ENCODE measurements at regions not wholly inside any gene's neighbourhood (a gene's known extent, or its start where the extent isn't known, plus 50 kb on each side); places are given as distances from the start of the nearest gene placed in this dataset.

DNA sequence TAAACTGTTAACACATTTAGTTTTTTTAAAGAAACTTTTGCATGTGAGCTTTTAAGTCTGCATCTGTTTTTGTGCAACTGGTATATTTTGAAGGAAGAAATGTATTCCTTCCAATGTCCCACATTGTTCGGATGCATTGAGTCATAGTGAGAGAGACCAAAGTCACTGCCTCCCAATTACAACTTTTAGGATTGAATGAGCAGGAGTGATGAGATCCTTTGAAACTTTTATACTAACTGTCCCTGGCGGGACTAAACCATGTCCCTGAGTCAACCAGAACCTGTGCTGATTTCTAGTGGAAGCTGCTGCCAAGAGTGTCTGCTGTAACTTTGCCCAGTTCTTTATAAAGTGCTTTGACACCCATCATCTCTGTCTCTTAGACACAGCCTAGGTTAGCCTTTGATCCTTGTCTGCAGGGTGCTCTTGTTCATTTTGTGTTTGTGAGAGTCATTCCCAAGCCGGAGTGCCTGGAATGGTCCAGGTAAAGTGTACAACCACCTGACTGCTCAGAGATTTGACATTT is 122.7 kb downstream of the ZNF518B start:
- DNase-seq: no peak

GRCh38 chr4:10333942-10334341 is 123.3 kb downstream of the ZNF518B start:
- DNase-seq: no peak

GRCh38 chr4:10326075-10326474 is 131.2 kb downstream of the ZNF518B start:
- no peak for DNase-seq

DNA sequence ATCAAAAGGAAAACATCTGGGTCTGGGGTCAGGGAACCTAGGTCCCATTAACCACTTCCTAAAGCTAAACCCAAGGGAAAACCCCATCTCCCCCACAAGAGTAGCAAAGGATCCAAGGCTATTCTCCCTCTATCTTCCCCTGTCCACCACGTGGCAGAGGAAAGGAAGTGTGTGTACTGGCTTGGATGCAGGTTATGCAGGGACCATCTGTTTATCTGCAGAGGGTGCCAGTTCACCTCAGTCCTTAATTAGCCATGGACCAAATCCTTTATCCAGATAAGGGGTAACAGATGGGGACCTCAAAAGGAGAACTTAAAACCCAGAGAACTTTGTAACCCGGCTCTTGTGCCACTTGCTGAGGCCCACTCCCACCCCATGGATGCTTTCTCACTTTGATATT is 135.3 kb downstream of the ZNF518B start:
- no peak for DNase-seq

- DNase-seq: no peak
Measured at GRCh38 chr4:10320130-10320529, 137.1 kb downstream of the ZNF518B start.

DNA sequence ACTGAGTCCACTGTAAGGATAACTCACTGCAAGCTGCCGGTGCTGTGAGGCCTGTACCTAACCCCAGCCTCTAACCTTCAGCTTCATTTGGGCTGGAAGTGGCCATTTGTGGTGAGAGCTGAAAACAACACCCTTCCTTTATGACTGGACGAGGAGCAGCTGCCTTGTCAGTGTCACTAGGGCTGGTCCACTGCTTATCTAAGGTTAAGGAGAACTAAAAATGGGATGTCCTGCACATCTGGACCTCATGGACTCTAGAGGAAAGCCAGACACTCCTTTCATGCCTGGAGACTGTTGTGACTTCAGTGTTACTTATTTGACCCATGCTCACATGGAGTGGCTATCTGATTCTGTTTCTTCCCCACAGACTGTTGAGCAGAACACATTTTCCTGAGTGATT is 139.9 kb downstream of the ZNF518B start:
- DNase-seq: no peak

DNA sequence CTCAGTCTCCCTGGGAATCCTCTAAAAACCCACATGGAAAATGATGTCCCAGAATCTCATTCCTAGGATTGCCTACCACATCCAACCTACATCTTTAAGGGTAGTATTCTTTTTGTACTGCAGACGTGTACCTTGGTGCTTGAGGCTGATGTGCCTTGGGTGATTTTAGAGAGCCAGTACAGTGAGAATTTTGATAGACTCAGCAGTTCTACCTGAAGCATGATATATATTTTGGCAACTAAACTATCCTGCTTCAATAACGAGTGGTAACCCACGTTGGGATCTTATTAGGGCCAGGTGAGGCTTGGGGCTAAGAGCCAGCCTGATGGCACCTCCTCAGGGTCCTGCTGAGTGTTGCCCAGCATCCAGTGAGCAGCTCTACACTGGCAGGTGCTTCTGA is 140.4 kb downstream of the ZNF518B start:
- DNase-seq: no peak

DNA sequence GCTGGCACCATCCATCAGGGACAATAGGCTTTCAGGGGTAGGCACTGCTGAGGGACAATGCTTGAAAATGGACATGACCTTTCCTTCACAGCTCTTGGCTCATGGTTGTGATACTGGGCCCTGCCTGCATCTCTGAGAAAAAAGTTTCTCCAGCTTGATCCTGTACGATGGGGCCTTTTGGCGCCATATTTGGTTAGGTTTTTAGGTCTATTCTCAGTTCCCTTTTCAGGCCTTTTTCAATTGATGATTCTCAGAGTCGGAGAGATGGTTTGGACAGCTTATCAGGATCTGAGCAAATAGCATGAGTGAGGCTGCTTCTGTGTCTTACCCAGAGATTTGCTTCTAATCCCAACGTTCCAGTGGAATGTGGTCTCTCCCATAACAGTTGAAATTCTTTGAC is 141.6 kb downstream of the ZNF518B start:
- no peak for DNase-seq

GRCh38 chr4:10312568-10312967 is 144.7 kb downstream of the ZNF518B start:
- no peak for DNase-seq

GRCh38 chr4:10311939-10312338 is 145.3 kb downstream of the ZNF518B start:
- no peak for DNase-seq

DNA sequence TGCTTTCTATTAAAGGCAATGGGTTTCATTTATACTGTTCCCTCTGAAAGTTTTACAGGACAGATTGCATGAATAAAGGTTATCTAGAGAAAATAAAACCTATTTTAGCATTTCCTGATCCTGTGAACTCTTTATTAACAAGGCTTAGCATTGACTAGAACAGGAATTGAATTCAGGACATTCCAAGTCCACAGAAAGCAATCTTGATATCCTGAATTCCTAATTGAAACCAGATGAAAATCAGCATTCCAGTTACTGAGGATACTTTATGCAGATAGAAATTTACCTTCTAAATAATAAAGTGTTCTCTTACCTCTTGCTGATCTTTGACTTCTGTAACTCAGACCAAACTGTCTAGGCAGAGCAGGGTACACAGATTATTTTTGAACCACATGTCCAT is 151.4 kb downstream of the ZNF518B start:
- no peak for DNase-seq

- DNase-seq: no peak
Measured at GRCh38 chr4:10303291-10303690, 153.9 kb downstream of the ZNF518B start.

GRCh38 chr4:10302096-10302495 is 155.1 kb downstream of the ZNF518B start:
- DNase-seq: no peak

DNA sequence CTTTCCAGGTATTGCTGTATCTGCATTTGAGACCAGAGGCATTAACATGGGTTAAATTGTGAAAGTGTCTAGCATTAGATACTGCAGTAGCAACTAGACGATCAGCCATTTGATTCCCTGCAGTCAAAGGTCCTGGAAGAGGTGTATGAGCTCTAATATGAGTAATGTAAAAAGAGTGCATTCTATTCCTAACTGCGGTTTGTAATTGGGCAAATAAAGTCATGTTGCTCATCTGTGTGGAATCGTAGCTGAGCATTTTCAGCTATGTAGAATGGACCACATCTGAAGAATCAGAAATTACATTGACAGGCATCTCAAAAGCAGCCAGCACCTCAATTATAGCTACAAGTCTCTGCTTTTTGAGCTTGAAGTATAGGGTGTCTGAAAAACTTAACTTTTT is 157.6 kb downstream of the ZNF518B start:
- DNase-seq: no peak

DNA sequence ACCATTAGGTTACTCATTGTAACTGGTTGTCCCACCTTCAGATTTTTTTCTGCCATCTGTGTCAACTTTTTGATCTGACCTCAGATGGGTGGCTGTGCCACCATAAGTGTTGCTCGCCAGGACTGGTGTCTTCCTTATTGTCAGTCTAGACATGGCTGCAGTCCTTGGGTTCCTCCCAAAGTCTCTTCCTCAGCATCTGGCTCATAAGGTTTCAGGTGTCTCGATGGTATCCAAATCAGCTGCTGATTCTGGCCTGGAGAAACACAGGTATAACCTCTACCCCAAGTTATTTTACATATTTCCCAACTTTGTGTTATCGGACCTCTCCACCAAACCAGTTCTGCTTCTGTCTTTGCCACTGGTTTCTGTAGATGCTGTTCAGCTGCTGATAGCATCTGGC is 158.5 kb downstream of the ZNF518B start:
- DNase-seq: no peak

DNA sequence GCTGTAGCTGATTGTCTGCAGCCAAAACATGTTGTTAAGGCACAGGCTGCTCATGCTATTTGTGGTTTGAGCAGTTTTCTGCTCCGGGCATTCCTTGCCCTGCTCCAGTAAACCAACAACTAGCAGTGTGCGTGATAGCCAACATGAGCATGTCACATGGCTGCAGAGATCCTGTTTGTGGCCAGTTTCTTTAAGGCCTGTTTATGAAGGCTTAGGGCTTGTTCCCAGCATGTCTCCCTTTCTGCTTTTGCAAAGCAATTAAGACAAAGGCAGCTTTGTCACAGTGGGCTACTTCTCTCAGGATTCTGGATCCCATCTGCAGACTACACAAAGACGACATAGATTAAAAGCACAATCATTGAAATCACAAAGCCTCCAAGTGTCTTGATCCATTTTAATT is 160.5 kb downstream of the ZNF518B start:
- no peak for DNase-seq

GRCh38 chr4:10295301-10295700 is 161.9 kb downstream of the ZNF518B start:
- DNase-seq: no peak

- DNase-seq: no peak
Measured at GRCh38 chr4:10289538-10289906, 167.7 kb downstream of the ZNF518B start.

DNA sequence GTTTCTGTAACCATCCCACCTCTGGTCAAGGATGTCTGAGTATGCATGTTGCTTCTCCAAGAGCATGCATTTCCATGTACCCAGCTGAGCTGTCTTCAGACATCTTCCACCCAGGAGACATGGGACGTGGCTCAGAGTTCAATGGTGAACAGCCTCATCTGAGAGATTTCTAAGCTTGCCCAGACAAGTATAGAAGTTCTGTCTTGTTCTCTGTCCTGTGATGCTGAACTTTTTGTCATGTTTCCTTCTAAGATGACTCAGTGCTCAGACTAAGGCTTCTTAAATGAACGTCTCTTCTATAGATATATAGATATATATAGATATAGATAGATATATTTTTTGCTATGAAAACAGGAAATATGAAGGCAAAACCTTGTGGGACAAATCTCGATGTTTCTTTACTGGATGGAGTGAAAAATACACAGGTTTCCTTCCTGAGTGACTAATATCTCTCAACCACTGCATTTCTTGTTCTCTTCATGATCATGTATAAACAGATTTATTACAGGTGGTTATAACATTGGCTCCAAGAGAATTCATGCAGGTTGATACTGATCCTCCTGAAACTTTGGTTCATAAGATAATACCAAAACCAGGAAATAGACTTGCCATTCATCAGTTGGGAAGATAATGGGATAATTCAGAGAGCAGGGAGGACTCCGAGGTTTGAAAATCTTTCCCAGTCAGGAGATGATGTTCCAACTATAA is 168.2 kb downstream of the ZNF518B start:
- DNase-seq: no peak

DNA sequence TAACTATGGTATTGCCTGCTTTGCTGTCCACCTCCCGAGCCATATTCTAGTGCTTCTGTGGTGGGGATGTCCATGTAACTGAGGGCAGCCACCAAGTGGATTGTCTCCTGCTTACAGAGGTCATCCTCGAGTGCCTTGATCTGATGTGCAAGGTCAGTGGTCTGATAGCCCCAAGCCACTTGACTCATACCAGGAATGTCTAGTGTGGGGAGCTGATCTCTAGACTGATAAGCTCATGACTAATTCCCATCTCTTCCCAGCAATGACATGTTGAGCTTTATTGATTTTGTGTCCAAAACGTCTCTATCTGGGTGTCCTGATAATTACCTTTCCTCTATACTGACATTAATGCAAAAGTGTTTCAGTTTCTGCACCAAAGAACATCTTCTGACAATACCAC is 168.4 kb upstream of the WDR1 start:
- DNase-seq: no peak

DNA sequence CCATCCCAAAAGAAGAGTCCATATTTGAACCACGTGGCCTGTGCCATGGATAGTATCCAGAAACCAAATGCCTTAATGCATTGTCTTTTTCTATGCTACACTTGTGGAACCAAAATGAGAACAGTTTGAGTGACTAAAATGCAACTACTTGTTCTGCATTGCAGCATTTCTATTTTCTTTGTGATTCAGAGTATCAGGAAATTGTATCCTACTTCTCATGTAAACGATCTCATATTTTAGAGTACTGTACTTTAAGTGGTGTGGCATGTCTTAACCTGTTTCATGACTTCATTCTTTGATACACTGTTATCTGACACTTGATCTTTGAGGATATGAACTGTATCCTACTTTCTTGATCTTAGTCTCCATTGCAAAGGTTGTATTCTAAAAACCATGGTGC is 167.2 kb upstream of the WDR1 start:
- no peak for DNase-seq

GRCh38 chr4:10281996-10282395 is 165.4 kb upstream of the WDR1 start:
- DNase-seq: no peak

GRCh38 chr4:10279261-10279660 is 162.7 kb upstream of the WDR1 start:
- no peak for DNase-seq

- DNase-seq: no peak
Measured at GRCh38 chr4:10278071-10278470, 161.5 kb upstream of the WDR1 start.

DNA sequence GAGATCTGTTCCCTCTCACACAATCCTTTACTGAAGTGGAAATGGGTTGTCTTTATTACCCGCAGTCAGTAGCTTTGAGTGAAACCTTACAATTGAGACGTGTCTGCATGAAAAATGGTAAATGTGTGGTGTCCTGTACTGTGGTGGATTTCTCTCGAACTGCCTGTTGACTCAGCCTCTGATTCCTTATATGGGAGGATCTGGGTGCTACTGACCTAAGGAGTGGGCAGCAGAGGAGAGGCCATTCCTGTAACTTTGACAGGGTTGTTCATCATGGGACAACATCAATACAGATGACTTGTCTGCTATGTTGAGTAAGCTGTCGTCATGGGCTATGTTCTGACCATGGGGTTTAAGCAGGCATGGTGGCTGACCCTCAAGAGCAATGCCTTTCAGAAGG is 159.6 kb upstream of the WDR1 start:
- DNase-seq: no peak

Data from activated CD4-positive, alpha-beta T cell treated with anti-CD3 and anti-CD28 coated beads, Interleukin-10, Interleukin-2, amounts not matched to agents 100 ng/mL and 50 ng/mL, durations not matched to agents 16 hours and 8 hours (primary cell).